ENCODE measurements at regions not wholly inside any gene's neighbourhood (a gene's known extent, or its start where the extent isn't known, plus 50 kb on each side); places are given as distances from the start of the nearest gene placed in this dataset.

DNA sequence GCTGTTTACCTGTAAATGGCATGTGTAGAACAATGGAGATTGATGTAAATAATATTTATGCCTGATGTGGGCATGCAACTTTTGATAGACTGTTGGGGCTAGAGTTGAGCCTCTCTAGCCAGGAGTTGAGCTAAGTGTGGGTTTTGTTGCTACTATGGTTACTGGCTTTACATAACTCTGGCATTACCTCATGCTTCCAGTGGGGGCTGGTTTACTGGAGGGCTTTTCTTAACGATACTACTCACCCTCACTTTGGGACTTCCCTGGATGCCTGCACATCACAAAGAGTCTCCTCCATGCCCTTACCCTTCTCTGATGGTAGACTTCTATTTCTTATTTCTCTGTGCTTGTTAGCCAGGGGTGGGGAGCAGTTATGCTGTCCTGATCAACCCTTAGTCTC, 524.6 kb upstream of the CDH4 start:
- no peaks in the 10 kb centered on the region for H3K27me3 ChIP-seq (ENCODE audit: control insufficient read depth, insufficient read depth, low read length, poor library complexity, severe bottlenecking)
- H3K4me3 ChIP-seq (ENCODE audit: insufficient read depth, low read depth, low read length) = no peak overlapping the region
- WGBS, 2 experiments = 31 to 50% methylated on average over 1 of the region's 1 CpG
- H3K9me3 ChIP-seq (ENCODE audit: control insufficient read depth, low read length) = no peaks in the 10 kb centered on the region
- no peaks in the 10 kb centered on the region for H3K36me3 ChIP-seq (ENCODE audit: control insufficient read depth, insufficient read depth, low read length)
- H3K4me1 ChIP-seq (ENCODE audit: control insufficient read depth, insufficient read depth, low read length) = no peaks in the 10 kb centered on the region
- H3K27ac ChIP-seq (ENCODE audit: insufficient read depth, low read depth, low read length, poor library complexity, severe bottlenecking) = no peak overlapping the region

- Histone ChIP-seq H3K4me3 (ENCODE audit: insufficient read depth, low read depth, low read length) (no peak overlapping the region), H3K9me3 (ENCODE audit: control insufficient read depth, low read length) (no peaks in the 10 kb centered on the region), H3K36me3 (ENCODE audit: control insufficient read depth, insufficient read depth, low read length) (no peaks in the 10 kb centered on the region), H3K4me1 (ENCODE audit: control insufficient read depth, insufficient read depth, low read length) (no peaks in the 10 kb centered on the region), H3K27me3 (ENCODE audit: control insufficient read depth, insufficient read depth, low read length, poor library complexity, severe bottlenecking) (no peaks in the 10 kb centered on the region), H3K27ac (ENCODE audit: insufficient read depth, low read depth, low read length, poor library complexity, severe bottlenecking) (no peak overlapping the region)
- WGBS, 2 experiments = 66 to 80% methylated on average over 4 of the region's 4 CpGs
These were observed 523.4 kb upstream of the CDH4 start for GRCh38 chr20:60728705-60729104.

- Histone ChIP-seq H3K4me3 (ENCODE audit: insufficient read depth, low read depth, low read length) (no peak overlapping the region), H3K4me1 (ENCODE audit: control insufficient read depth, insufficient read depth, low read length) (no peaks in the 10 kb centered on the region), H3K9me3 (ENCODE audit: control insufficient read depth, low read length) (no peaks in the 10 kb centered on the region), H3K27ac (ENCODE audit: insufficient read depth, low read depth, low read length, poor library complexity, severe bottlenecking) (no peak overlapping the region), H3K36me3 (ENCODE audit: control insufficient read depth, insufficient read depth, low read length) (no peaks in the 10 kb centered on the region), H3K27me3 (ENCODE audit: control insufficient read depth, insufficient read depth, low read length, poor library complexity, severe bottlenecking) (no peaks in the 10 kb centered on the region)
- 60 to 62% methylated on average over 7 of the region's 7 CpGs for WGBS, 2 experiments
These were observed 522.7 kb upstream of the CDH4 start for GRCh38 chr20:60729135-60729900.

DNA sequence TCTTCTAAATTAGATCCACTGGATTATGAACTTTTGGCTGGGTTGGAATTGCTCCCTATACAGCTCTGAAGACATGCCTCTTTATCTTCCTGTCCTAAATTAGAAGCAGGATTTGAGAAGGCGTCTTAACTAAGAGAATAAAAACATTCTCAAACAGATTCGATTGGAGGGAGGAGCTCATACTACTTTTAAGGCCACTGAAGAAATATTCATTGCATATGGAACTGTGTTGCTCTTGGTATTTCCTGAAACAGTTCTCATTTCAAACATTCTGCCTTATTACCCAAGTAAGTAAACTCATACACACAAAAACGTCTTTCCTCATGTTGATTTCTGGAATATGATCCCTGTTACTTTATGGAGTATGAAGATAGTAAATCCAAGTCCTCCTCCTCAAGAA, 519.7 kb upstream of the CDH4 start:
- no peaks in the 10 kb centered on the region for H3K27me3 ChIP-seq (ENCODE audit: control insufficient read depth, insufficient read depth, low read length, poor library complexity, severe bottlenecking)
- no peaks in the 10 kb centered on the region for H3K9me3 ChIP-seq (ENCODE audit: control insufficient read depth, low read length)
- no peak overlapping the region for H3K4me3 ChIP-seq (ENCODE audit: insufficient read depth, low read depth, low read length)
- WGBS, 2 experiments = 0 to 55% methylated on average over 1 to 3 of the region's 3 CpGs
- H3K4me1 ChIP-seq (ENCODE audit: control insufficient read depth, insufficient read depth, low read length) = no peaks in the 10 kb centered on the region
- H3K36me3 ChIP-seq (ENCODE audit: control insufficient read depth, insufficient read depth, low read length) = no peaks in the 10 kb centered on the region
- no peak overlapping the region for H3K27ac ChIP-seq (ENCODE audit: insufficient read depth, low read depth, low read length, poor library complexity, severe bottlenecking)

- Histone ChIP-seq H3K27me3 (ENCODE audit: control insufficient read depth, insufficient read depth, low read length, poor library complexity, severe bottlenecking) (no peaks in the 10 kb centered on the region), H3K36me3 (ENCODE audit: control insufficient read depth, insufficient read depth, low read length) (no peaks in the 10 kb centered on the region), H3K4me1 (ENCODE audit: control insufficient read depth, insufficient read depth, low read length) (no peaks in the 10 kb centered on the region), H3K4me3 (ENCODE audit: insufficient read depth, low read depth, low read length) (no peak overlapping the region), H3K27ac (ENCODE audit: insufficient read depth, low read depth, low read length, poor library complexity, severe bottlenecking) (no peak overlapping the region), H3K9me3 (ENCODE audit: control insufficient read depth, low read length) (no peaks in the 10 kb centered on the region)
- 90% methylated on average over 5 to 6 of the region's 6 CpGs for WGBS, 2 experiments
These were observed 504.0 kb upstream of the CDH4 start for GRCh38 chr20:60748086-60748485.

GRCh38 chr20:60749804-60750602, 502.1 kb upstream of the CDH4 start:
- Histone ChIP-seq H3K4me1 (ENCODE audit: control insufficient read depth, insufficient read depth, low read length) (no peaks in the 10 kb centered on the region), H3K27me3 (ENCODE audit: control insufficient read depth, insufficient read depth, low read length, poor library complexity, severe bottlenecking) (no peaks in the 10 kb centered on the region), H3K36me3 (ENCODE audit: control insufficient read depth, insufficient read depth, low read length) (no peaks in the 10 kb centered on the region), H3K27ac (ENCODE audit: insufficient read depth, low read depth, low read length, poor library complexity, severe bottlenecking) (no peak overlapping the region), H3K4me3 (ENCODE audit: insufficient read depth, low read depth, low read length) (no peak overlapping the region), H3K9me3 (ENCODE audit: control insufficient read depth, low read length) (no peaks in the 10 kb centered on the region)
- WGBS, 2 experiments = 93 to 95% methylated on average over 11 of the region's 11 CpGs

- Histone ChIP-seq H3K9me3 (ENCODE audit: control insufficient read depth, low read length) (no peaks in the 10 kb centered on the region), H3K4me1 (ENCODE audit: control insufficient read depth, insufficient read depth, low read length) (no peaks in the 10 kb centered on the region), H3K27ac (ENCODE audit: insufficient read depth, low read depth, low read length, poor library complexity, severe bottlenecking) (no peak overlapping the region), H3K36me3 (ENCODE audit: control insufficient read depth, insufficient read depth, low read length) (no peaks in the 10 kb centered on the region), H3K27me3 (ENCODE audit: control insufficient read depth, insufficient read depth, low read length, poor library complexity, severe bottlenecking) (no peaks in the 10 kb centered on the region), H3K4me3 (ENCODE audit: insufficient read depth, low read depth, low read length) (no peak overlapping the region)
- WGBS, 2 experiments = 88 to 90% methylated on average over 9 to 10 of the region's 10 CpGs
These were observed 501.2 kb upstream of the CDH4 start for GRCh38 chr20:60750909-60751308.

GRCh38 chr20:60751826-60752225, 500.2 kb upstream of the CDH4 start:
- no peaks in the 10 kb centered on the region for H3K4me1 ChIP-seq (ENCODE audit: control insufficient read depth, insufficient read depth, low read length)
- no peaks in the 10 kb centered on the region for H3K9me3 ChIP-seq (ENCODE audit: control insufficient read depth, low read length)
- WGBS, 2 experiments = 91 to 95% methylated on average over 7 of the region's 7 CpGs
- H3K36me3 ChIP-seq (ENCODE audit: control insufficient read depth, insufficient read depth, low read length) = no peaks in the 10 kb centered on the region
- no peak overlapping the region for H3K27ac ChIP-seq (ENCODE audit: insufficient read depth, low read depth, low read length, poor library complexity, severe bottlenecking)
- H3K27me3 ChIP-seq (ENCODE audit: control insufficient read depth, insufficient read depth, low read length, poor library complexity, severe bottlenecking) = no peaks in the 10 kb centered on the region
- no peak overlapping the region for H3K4me3 ChIP-seq (ENCODE audit: insufficient read depth, low read depth, low read length)

- Histone ChIP-seq H3K4me3 (ENCODE audit: insufficient read depth, low read depth, low read length) (no peak overlapping the region), H3K9me3 (ENCODE audit: control insufficient read depth, low read length) (no peaks in the 10 kb centered on the region)
- 93 to 94% methylated on average over 17 of the region's 17 CpGs for WGBS, 2 experiments
These were observed 499.2 kb upstream of the CDH4 start for GRCh38 chr20:60752741-60753420.

GRCh38 chr20:60754856-60755255, 497.2 kb upstream of the CDH4 start:
- Histone ChIP-seq H3K27me3 (ENCODE audit: control insufficient read depth, insufficient read depth, low read length, poor library complexity, severe bottlenecking) (no peaks in the 10 kb centered on the region), H3K36me3 (ENCODE audit: control insufficient read depth, insufficient read depth, low read length) (no peaks in the 10 kb centered on the region), H3K27ac (ENCODE audit: insufficient read depth, low read depth, low read length, poor library complexity, severe bottlenecking) (no peak overlapping the region), H3K9me3 (ENCODE audit: control insufficient read depth, low read length) (no peaks in the 10 kb centered on the region), H3K4me3 (ENCODE audit: insufficient read depth, low read depth, low read length) (no peak overlapping the region), H3K4me1 (ENCODE audit: control insufficient read depth, insufficient read depth, low read length) (no peaks in the 10 kb centered on the region)
- WGBS, 2 experiments = 89% methylated on average over 4 of the region's 4 CpGs

More at GRCh38 chr20:60752741-60753420, 499.2 kb upstream of the CDH4 start:
- Histone ChIP-seq H3K36me3 (ENCODE audit: control insufficient read depth, insufficient read depth, low read length) (no peaks in the 10 kb centered on the region), H3K27ac (ENCODE audit: insufficient read depth, low read depth, low read length, poor library complexity, severe bottlenecking) (no peak overlapping the region), H3K4me1 (ENCODE audit: control insufficient read depth, insufficient read depth, low read length) (no peaks in the 10 kb centered on the region), H3K27me3 (ENCODE audit: control insufficient read depth, insufficient read depth, low read length, poor library complexity, severe bottlenecking) (no peaks in the 10 kb centered on the region)
